ENCODE measurements at regions not wholly inside any gene's neighbourhood (a gene's known extent, or its start where the extent isn't known, plus 50 kb on each side); places are given as distances from the start of the nearest gene placed in this dataset.

- TF ChIP-seq FOXM1 (IDR thresholded peaks at IDR 0.05; ENCODE audit: borderline replicate concordance, low read depth) = no peak
- no peak for TF ChIP-seq NFIC (IDR thresholded peaks at IDR 0.05)
- TF ChIP-seq TCF12 (IDR thresholded peaks at IDR 0.05; ENCODE audit: low read depth) = no peak
- TF ChIP-seq ZBTB7A (IDR thresholded peaks at IDR 0.05; ENCODE audit: low read depth) = no peak
- no peak for TF ChIP-seq YY1 (IDR thresholded peaks at IDR 0.05; ENCODE audit: low read depth)
- no peak for TF ChIP-seq USF1 (IDR thresholded peaks at IDR 0.05)
- no peak for TF ChIP-seq TEAD4 (IDR thresholded peaks at IDR 0.05)
- TF ChIP-seq CREB1 (IDR thresholded peaks at IDR 0.05; ENCODE audit: low read depth) = no peak
- no peak for TF ChIP-seq TAF1 (IDR thresholded peaks at IDR 0.05; ENCODE audit: low read depth)
- TF ChIP-seq EP300 (IDR thresholded peaks at IDR 0.05; ENCODE audit: borderline replicate concordance) = no peak
These were observed 88.8 kb upstream of the TNRC6C start for GRCh38 chr17:77869665-77870132.

- TF ChIP-seq EGR1 (IDR thresholded peaks at IDR 0.05) (no peak), REST (IDR thresholded peaks at IDR 0.05; ENCODE audit: low read depth) (no peak), ZBTB7A (IDR thresholded peaks at IDR 0.05; ENCODE audit: low read depth) (no peak)
These were observed 86.3 kb upstream of the TNRC6C start for GRCh38 chr17:77872199-77872598.

GRCh38 chr17:77872714-77873499 is 85.6 kb upstream of the TNRC6C start:
- no peak for TF ChIP-seq RAD21 (IDR thresholded peaks at IDR 0.05; ENCODE audit: low read depth)
- no peak for TF ChIP-seq REST (IDR thresholded peaks at IDR 0.05; ENCODE audit: low read depth)
- no peak for TF ChIP-seq NFIC (IDR thresholded peaks at IDR 0.05)
- TF ChIP-seq TCF12 (IDR thresholded peaks at IDR 0.05; ENCODE audit: low read depth) = no peak
- TF ChIP-seq USF1 (IDR thresholded peaks at IDR 0.05) = no peak
- no peak for TF ChIP-seq TEAD4 (IDR thresholded peaks at IDR 0.05)
- no peak for TF ChIP-seq FOXM1 (IDR thresholded peaks at IDR 0.05; ENCODE audit: borderline replicate concordance, low read depth)
- no peak for TF ChIP-seq TAF1 (IDR thresholded peaks at IDR 0.05; ENCODE audit: low read depth)
- TF ChIP-seq EP300 (IDR thresholded peaks at IDR 0.05; ENCODE audit: borderline replicate concordance) = no peak
- TF ChIP-seq YY1 (IDR thresholded peaks at IDR 0.05; ENCODE audit: low read depth) = no peak
- TF ChIP-seq CREB1 (IDR thresholded peaks at IDR 0.05; ENCODE audit: low read depth) = no peak
- TF ChIP-seq MAX (IDR thresholded peaks at IDR 0.05) = no peak

- TF ChIP-seq ZBTB7A (IDR thresholded peaks at IDR 0.05; ENCODE audit: low read depth) (no peak), MAX (IDR thresholded peaks at IDR 0.05) (no peak), TAF1 (IDR thresholded peaks at IDR 0.05; ENCODE audit: low read depth) (no peak), REST (IDR thresholded peaks at IDR 0.05; ENCODE audit: low read depth) (no peak), TCF12 (IDR thresholded peaks at IDR 0.05; ENCODE audit: low read depth) (no peak), EP300 (IDR thresholded peaks at IDR 0.05; ENCODE audit: borderline replicate concordance) (no peak), NFIC (IDR thresholded peaks at IDR 0.05) (no peak), CEBPB (IDR thresholded peaks at IDR 0.05) (no peak), EGR1 (IDR thresholded peaks at IDR 0.05) (no peak), USF1 (IDR thresholded peaks at IDR 0.05) (no peak), TEAD4 (IDR thresholded peaks at IDR 0.05) (no peak), CREB1 (IDR thresholded peaks at IDR 0.05; ENCODE audit: low read depth) (no peak), RAD21 (IDR thresholded peaks at IDR 0.05; ENCODE audit: low read depth) (no peak), FOXM1 (IDR thresholded peaks at IDR 0.05; ENCODE audit: borderline replicate concordance, low read depth) (no peak)
These were observed 84.8 kb upstream of the TNRC6C start for GRCh38 chr17:77873500-77874302.

Measured in Ishikawa (cell line).